ENCODE measurements at regions not wholly inside any gene's neighbourhood (a gene's known extent, or its start where the extent isn't known, plus 50 kb on each side); places are given as distances from the start of the nearest gene placed in this dataset.

DNA sequence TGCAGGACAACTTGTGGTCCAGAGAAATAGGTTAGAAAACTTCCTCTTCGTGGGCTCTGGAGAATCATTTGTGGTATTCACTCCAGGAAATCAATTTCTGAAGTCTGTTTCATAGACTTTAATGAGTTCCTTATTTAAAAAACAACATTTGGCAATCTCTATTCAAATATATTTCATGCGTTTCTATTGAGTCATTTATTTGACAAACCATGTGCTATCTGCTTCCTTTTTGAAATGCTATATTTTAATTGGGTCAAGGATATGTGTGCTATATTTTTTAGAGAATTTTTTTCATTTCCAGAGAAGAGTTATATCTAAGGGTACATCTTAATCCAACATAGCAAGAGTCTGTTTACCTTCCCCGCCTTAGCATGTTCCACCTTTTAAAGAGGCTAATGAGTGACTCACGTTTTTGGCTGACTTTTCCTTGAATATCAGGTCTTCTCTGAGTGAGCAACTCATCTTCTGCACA is 252.4 kb upstream of the EGLN3 start:
- no peak for TF ChIP-seq POLR2AphosphoS5 (IDR thresholded peaks at IDR 0.05)
- TF ChIP-seq CTCF (IDR thresholded peaks at IDR 0.05): no peak
- TF ChIP-seq POLR2A (IDR thresholded peaks at IDR 0.05): no peak
- no peak for TF ChIP-seq EP300 (IDR thresholded peaks at IDR 0.05)
- no peak overlapping the region for H3K4me3 ChIP-seq
- no peaks in the 10 kb centered on the region for H3K27me3 ChIP-seq
- ATAC-seq: no peak
- H3K9me3 ChIP-seq: no peaks in the 10 kb centered on the region
- 50 to 54% methylated on average over 4 of the region's 4 CpGs for WGBS, 2 donors (ENCODE audit: low coverage in 1 of 2)
- H3K4me1 ChIP-seq: no peaks in the 10 kb centered on the region
- H3K27ac ChIP-seq: no peak overlapping the region
- H3K36me3 ChIP-seq: no peaks in the 10 kb centered on the region

DNA sequence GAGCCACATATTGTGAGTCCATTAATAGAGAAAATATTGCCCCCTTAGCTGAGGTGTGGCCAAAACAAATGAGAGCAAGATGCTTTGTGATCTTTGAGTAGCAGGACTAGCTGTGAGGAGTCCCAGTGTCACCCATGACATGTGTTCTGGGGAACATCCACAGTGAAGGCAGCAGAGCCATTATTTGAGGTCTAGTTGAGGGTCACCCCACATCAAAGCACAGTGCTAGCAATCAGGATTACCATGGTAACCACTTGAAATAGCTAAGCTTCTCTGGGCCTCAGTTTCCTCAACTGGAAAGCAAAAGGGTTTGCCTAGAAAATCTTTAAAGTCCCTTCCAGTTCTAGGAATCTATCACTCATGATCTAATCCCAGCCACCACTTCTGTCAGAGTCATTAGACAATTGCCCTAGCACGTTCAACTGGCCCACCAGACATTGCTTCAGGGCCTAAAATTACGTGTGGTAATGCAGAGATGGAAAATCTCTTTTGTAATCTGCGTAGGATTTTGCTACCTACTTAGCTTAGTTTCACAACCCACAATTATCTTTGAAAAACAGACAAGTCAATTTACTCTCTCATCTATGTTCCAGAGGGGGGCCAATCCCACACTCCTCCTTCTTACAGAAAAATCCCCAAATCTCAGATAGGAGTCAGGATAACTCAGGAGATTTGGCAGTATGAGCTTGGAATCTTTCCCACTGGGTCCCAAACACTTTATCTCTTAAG is 251.2 kb upstream of the EGLN3 start:
- H3K9me3 ChIP-seq: no peaks in the 10 kb centered on the region
- ATAC-seq: no peak
- no peaks in the 10 kb centered on the region for H3K27me3 ChIP-seq
- TF ChIP-seq POLR2A (IDR thresholded peaks at IDR 0.05) (no peak), EP300 (IDR thresholded peaks at IDR 0.05) (no peak), CTCF (IDR thresholded peaks at IDR 0.05) (no peak), POLR2AphosphoS5 (IDR thresholded peaks at IDR 0.05) (no peak)
- H3K36me3 ChIP-seq: no peaks in the 10 kb centered on the region
- H3K4me3 ChIP-seq: no peak overlapping the region
- WGBS, 2 donors (ENCODE audit: low coverage in 1 of 2): 90 to 95% methylated on average over 3 of the region's 3 CpGs
- no peak overlapping the region for H3K27ac ChIP-seq
- no peaks in the 10 kb centered on the region for H3K4me1 ChIP-seq

DNA sequence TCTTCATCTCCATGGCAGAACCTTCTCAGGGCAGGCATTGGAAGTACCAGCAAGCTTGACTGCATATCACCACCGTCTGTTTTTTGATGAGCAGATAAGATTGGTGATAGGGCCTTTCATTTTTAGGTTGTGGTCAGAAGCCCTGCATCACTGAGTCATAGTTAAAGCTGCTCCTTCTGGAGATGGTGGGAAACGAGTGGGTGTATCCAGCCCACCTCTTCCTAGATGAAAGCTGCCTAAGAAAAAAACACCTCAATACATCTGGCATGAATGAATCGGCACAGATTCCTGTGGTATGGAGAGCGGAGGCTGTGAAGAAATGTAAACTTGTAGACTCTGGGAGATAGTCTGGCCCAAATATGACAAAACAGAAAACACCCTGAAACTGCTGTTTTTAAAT is 248.7 kb upstream of the EGLN3 start:
- H3K4me3 ChIP-seq: no peak overlapping the region
- H3K27me3 ChIP-seq: no peaks in the 10 kb centered on the region
- no peaks in the 10 kb centered on the region for H3K36me3 ChIP-seq
- no peaks in the 10 kb centered on the region for H3K9me3 ChIP-seq
- 72 to 86% methylated on average over 2 to 4 of the region's 4 CpGs for WGBS, 2 donors (ENCODE audit: low coverage in 1 of 2)
- H3K27ac ChIP-seq: no peak overlapping the region
- no peak for ATAC-seq
- TF ChIP-seq POLR2A (IDR thresholded peaks at IDR 0.05) (no peak), EP300 (IDR thresholded peaks at IDR 0.05) (no peak)
- H3K4me1 ChIP-seq: no peaks in the 10 kb centered on the region

- H3K27ac ChIP-seq: no peak overlapping the region
- TF ChIP-seq POLR2A (IDR thresholded peaks at IDR 0.05): no peak
- no peak for TF ChIP-seq POLR2AphosphoS5 (IDR thresholded peaks at IDR 0.05)
- no peak for TF ChIP-seq CTCF (IDR thresholded peaks at IDR 0.05)
- TF ChIP-seq EP300 (IDR thresholded peaks at IDR 0.05): no peak
- no peak overlapping the region for H3K4me3 ChIP-seq
- WGBS, 2 donors (ENCODE audit: low coverage in 1 of 2): 96 to 97% methylated on average over 4 of the region's 4 CpGs
- ATAC-seq: no peak
- no peaks in the 10 kb centered on the region for H3K9me3 ChIP-seq
- H3K36me3 ChIP-seq: no peaks in the 10 kb centered on the region
- no peaks in the 10 kb centered on the region for H3K4me1 ChIP-seq
- no peaks in the 10 kb centered on the region for H3K27me3 ChIP-seq
Observed at GRCh38 chr14:34198096-34198495, 247.2 kb upstream of the EGLN3 start.

DNA sequence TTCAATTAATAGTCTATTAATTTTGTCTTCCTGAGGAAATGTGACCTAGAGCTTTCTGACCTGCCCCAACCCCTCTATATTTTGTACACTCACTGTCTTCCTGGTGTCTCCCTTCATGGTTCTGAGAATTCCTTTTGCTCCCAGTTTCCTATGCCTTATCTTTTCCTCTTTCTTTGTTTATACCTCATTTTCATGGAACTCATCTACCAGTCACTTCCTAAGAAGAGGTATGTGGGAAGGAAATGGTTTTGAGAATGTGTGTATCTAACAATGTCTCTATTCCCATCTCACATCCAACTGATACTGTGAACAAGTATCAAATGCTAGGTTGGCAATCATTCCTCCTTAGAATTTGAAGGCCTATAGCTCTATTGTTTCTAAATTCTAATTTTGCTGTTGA is 245.1 kb upstream of the EGLN3 start:
- Histone ChIP-seq H3K4me3 (no peak overlapping the region), H3K36me3 (no peaks in the 10 kb centered on the region), H3K27me3 (no peaks in the 10 kb centered on the region), H3K9me3 (no peaks in the 10 kb centered on the region), H3K27ac (no peak overlapping the region), H3K4me1 (no peaks in the 10 kb centered on the region)
- TF ChIP-seq CTCF (IDR thresholded peaks at IDR 0.05) (no peak), POLR2AphosphoS5 (IDR thresholded peaks at IDR 0.05) (no peak), EP300 (IDR thresholded peaks at IDR 0.05) (no peak), POLR2A (IDR thresholded peaks at IDR 0.05) (no peak)
- no peak for ATAC-seq
